ENCODE measurements at regions not wholly inside any gene's neighbourhood (a gene's known extent, or its start where the extent isn't known, plus 50 kb on each side); places are given as distances from the start of the nearest gene placed in this dataset.

DNA sequence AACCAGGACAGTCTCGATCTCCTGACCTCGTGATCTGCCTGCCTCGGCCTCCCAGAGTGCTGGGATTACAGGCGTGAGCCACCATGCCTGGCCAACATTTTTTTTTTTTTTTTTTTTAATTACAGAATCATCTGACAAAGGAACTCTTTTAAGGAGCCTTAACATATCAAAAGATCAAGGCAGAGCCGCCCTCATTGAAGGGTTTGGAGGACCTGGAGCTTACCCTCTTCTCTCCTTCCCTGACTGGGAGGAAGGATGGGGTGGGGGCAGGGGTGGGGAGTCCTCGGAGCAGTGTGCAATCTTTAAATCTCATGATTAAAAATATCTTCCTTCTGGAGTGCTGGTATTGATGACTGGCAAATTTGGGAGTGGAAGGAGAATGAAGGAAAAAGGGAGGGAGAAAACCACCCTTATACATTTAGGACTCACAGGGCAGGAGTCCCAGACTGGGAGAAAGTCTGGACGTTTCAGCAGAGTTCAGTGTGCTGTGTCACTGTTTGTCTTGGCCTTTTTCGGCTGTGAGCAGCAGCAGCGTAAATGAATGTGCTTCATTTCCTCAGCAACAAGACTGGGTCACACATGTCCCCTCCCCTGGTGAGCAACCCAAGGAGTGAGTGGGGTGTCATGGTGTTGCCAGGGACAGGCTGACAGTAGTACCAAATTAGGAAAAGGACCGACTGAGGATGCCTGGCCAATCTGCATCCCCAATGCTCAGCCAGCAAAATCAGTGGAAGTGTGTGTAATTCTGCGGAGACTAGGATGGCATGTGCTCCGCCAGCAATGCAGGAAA is 115.3 kb upstream of the BNC2 start:
- TF ChIP-seq, protein P1, sequence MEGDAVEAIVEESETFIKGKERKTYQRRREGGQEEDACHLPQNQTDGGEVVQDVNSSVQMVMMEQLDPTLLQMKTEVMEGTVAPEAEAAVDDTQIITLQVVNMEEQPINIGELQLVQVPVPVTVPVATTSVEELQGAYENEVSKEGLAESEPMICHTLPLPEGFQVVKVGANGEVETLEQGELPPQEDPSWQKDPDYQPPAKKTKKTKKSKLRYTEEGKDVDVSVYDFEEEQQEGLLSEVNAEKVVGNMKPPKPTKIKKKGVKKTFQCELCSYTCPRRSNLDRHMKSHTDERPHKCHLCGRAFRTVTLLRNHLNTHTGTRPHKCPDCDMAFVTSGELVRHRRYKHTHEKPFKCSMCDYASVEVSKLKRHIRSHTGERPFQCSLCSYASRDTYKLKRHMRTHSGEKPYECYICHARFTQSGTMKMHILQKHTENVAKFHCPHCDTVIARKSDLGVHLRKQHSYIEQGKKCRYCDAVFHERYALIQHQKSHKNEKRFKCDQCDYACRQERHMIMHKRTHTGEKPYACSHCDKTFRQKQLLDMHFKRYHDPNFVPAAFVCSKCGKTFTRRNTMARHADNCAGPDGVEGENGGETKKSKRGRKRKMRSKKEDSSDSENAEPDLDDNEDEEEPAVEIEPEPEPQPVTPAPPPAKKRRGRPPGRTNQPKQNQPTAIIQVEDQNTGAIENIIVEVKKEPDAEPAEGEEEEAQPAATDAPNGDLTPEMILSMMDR (IDR thresholded peaks at IDR 0.05): no peak
- DNase-seq (no peak), ATAC-seq (ENCODE audit: low read depth) (no peak)
- H3K36me3 Mint-ChIP-seq (ENCODE audit: low read depth): no peaks in the 10 kb centered on the region
- ChIA-PET CTCF (no interaction called here), POLR2A (no interaction called here)
- no peak overlapping the region for H3K4me3 Mint-ChIP-seq
- no peaks in the 10 kb centered on the region for H3K4me1 Mint-ChIP-seq
- intact Hi-C loops (cut with micrococcal nuclease): no loop called here
- no peaks in the 10 kb centered on the region for H3K9me3 Mint-ChIP-seq
- no peaks in the 10 kb centered on the region for H3K27me3 Mint-ChIP-seq
- no peak overlapping the region for H3K27ac Mint-ChIP-seq

DNA sequence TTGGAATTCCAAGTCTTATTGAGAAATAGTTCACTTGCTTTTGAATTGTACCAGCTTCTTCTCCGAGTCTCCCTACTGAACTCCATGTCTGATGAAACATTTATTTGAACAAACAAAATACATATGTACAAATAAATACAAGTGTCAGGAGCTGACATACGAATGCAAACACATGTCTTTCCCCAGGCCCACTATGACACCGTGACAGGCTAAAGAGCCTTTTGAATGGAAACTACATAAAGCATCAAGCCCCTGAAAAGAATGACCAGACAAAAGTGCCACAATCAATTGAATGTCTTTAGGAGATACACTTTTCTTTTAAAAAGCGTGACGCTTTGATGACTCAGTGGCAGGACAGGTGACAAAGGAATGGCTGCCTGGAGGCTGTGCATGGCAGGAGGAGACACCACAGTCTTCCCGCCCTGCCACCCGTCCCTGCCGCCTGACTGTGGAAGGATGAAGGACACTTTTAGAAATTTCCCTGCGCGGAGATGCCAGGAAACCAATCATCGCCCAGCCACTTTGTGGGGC is 112.4 kb upstream of the BNC2 start:
- Mint-ChIP-seq H3K27me3 (no peaks in the 10 kb centered on the region), H3K9me3 (no peaks in the 10 kb centered on the region), H3K36me3 (ENCODE audit: low read depth) (no peaks in the 10 kb centered on the region), H3K4me3 (no peak overlapping the region), H3K4me1 (no peaks in the 10 kb centered on the region), H3K27ac (no peak overlapping the region)
- TF ChIP-seq, protein P1 (IDR thresholded peaks at IDR 0.05): no peak
- ChIA-PET POLR2A (no interaction called here), CTCF (no interaction called here)
- ATAC-seq (ENCODE audit: low read depth) (no peak), DNase-seq (no peak)
- intact Hi-C loops (cut with micrococcal nuclease): no loop called here

DNA sequence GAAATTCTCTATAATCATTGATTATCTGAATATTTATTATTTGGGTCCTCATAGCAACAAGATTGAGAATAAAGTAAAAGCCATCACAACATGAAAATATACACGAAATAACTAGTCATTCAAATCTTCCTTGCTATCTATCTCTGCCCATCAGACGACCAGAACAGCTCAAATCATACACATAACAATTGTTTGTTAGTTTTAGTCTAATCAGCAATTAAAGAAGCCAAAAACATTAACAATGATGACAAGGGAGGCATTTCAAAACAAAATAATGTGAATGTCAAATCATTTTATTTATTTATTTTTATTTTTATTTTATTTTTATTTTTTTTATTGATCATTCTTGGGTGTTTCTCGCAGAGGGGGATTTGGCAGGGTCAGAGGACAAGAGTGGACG is 106.0 kb upstream of the BNC2 start:
- Mint-ChIP-seq H3K9me3 (no peaks in the 10 kb centered on the region), H3K4me1 (no peaks in the 10 kb centered on the region), H3K27me3 (no peaks in the 10 kb centered on the region), H3K36me3 (ENCODE audit: low read depth) (no peaks in the 10 kb centered on the region), H3K27ac (no peak overlapping the region), H3K4me3 (no peak overlapping the region)
- ATAC-seq (ENCODE audit: low read depth): no peak
- TF ChIP-seq, protein P1 (IDR thresholded peaks at IDR 0.05): no peak
- intact Hi-C loops (cut with micrococcal nuclease): no loop called here
- DNase-seq: no peak
- POLR2A ChIA-PET: no interaction called here
- CTCF ChIA-PET: no interaction called here

DNA sequence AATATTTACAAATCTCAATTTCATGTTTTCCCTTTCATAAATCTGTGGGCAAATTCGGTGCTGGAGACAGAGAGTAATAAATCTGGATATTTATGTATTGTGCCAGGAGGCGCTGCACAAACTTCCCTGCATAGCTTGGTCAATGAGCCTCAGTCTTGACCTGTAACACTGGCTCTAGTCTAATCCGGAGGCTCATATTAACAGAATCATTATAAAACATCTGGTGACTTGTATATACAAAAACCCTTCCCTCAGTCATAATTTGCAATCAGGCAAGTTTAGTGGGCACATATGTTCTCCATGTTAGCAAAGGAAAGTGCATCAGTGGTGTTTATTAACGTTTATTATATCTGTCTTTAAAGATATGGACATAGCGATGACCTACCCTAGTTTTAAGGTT is 104.0 kb upstream of the BNC2 start:
- Mint-ChIP-seq H3K27ac (no peak overlapping the region), H3K27me3 (no peaks in the 10 kb centered on the region), H3K4me3 (no peak overlapping the region), H3K36me3 (ENCODE audit: low read depth) (no peaks in the 10 kb centered on the region), H3K9me3 (no peaks in the 10 kb centered on the region), H3K4me1 (no peaks in the 10 kb centered on the region)
- ATAC-seq (ENCODE audit: low read depth) (no peak), DNase-seq (no peak)
- ChIA-PET POLR2A (no interaction called here), CTCF (no interaction called here)
- TF ChIP-seq, protein P1 (IDR thresholded peaks at IDR 0.05): no peak
- intact Hi-C loops (cut with micrococcal nuclease): no loop called here

DNA sequence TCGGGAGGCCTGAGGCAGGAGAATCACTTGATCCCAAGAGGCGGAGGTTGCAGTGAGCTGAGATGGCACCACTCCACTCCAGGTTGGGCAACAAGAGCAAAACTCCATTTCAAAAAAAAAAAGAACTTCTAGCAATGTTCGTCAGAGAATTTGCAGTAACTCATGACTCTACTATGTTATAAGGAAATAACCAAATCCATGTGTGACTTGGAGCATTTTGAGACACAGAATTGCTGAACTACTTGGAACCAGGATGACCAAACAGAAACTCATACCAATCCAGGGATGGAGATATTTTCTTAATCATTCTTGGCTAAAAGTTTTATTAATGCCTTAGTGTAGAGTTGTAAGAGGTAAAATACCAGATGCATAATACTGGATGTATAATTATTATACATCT is 99.9 kb upstream of the BNC2 start:
- CTCF ChIA-PET: no interaction called here
- DNase-seq: no peak
- ATAC-seq (ENCODE audit: low read depth): no peak
- H3K4me1 Mint-ChIP-seq: no peaks in the 10 kb centered on the region
- intact Hi-C loops (cut with micrococcal nuclease): no loop called here
- POLR2A ChIA-PET: no interaction called here
- H3K36me3 Mint-ChIP-seq (ENCODE audit: low read depth): no peaks in the 10 kb centered on the region
- H3K27ac Mint-ChIP-seq: no peak overlapping the region
- H3K27me3 Mint-ChIP-seq: no peaks in the 10 kb centered on the region
- H3K4me3 Mint-ChIP-seq: no peak overlapping the region
- TF ChIP-seq, protein P1 (IDR thresholded peaks at IDR 0.05): no peak
- H3K9me3 Mint-ChIP-seq: peaks cover 3% of the 10 kb centered on the region

Measured in activated B cell treated with CpG ODN at 0.5 μM for 24 hours (primary cell).